OCI-LY1 (cell line): ENCODE measurements at regions not wholly inside any gene's neighbourhood (a gene's known extent, or its start where the extent isn't known, plus 50 kb on each side); places are given as distances from the start of the nearest gene placed in this dataset.

Experiments used
- CTCF ChIP-seq: fragments of 200-600 bp; sonication (generic), shearing (Covaris generic); IDR thresholded peaks from 2 replicates; pipeline ENCODE4 v1.5.1; 2017; ENCODE audit warnings: mild to moderate bottlenecking, antibody characterized with exemption, low read length, moderate library complexity, mixed read lengths
- EZH2 ChIP-seq: fragments of 200-600 bp; sonication (generic), shearing (Covaris generic); IDR thresholded peaks from 2 replicates; pipeline ENCODE4 v1.8.0; 2017; ENCODE audit warnings: borderline replicate concordance, mixed run types, mild to moderate bottlenecking, antibody characterized with exemption, low read length, moderate library complexity, mixed read lengths

GRCh38 chr12:41697161-41697560 is 447.5 kb downstream of the GXYLT1 start:
- TF ChIP-seq CTCF (no peak), EZH2 (no peak)
